IPS-NIHi7 (cell line): ENCODE measurements at regions not wholly inside any gene's neighbourhood (a gene's known extent, or its start where the extent isn't known, plus 50 kb on each side); places are given as distances from the start of the nearest gene placed in this dataset.

Source experiments
- DNase-seq: peaks from one replicate; pipeline ENCODE4 v3.0.0; 2012; ENCODE audit warnings: mixed read lengths; ENCODE audit errors: extremely low spot score

GRCh38 chr16:73311857-73312723 lies 264.2 kb upstream of the ZFHX3 start:
- no peak for DNase-seq

GRCh38 chr16:73308771-73309170 lies 260.8 kb upstream of the ZFHX3 start:
- DNase-seq = no peak

- DNase-seq = no peak
Observed at GRCh38 chr16:73306901-73307413, 259.0 kb upstream of the ZFHX3 start.

GRCh38 chr16:73304008-73304774 lies 256.3 kb upstream of the ZFHX3 start:
- no peak for DNase-seq

GRCh38 chr16:73302942-73303341 lies 255.0 kb upstream of the ZFHX3 start:
- DNase-seq = no peak

- DNase-seq = no peak
Observed at GRCh38 chr16:73301984-73302383, 254.1 kb upstream of the ZFHX3 start.

GRCh38 chr16:73299346-73299745 lies 251.4 kb upstream of the ZFHX3 start:
- DNase-seq = no peak

- DNase-seq = peak; percentile 44
Observed at GRCh38 chr16:73298562-73298961, 250.6 kb upstream of the ZFHX3 start.

GRCh38 chr16:73290258-73290657 lies 242.3 kb upstream of the ZFHX3 start:
- no peak for DNase-seq

- DNase-seq = no peak
Observed at GRCh38 chr16:73289232-73289631, 241.3 kb upstream of the ZFHX3 start.

- no peak for DNase-seq
Observed at GRCh38 chr16:73288520-73288919, 240.6 kb upstream of the ZFHX3 start.

- no peak for DNase-seq
Observed at GRCh38 chr16:73287859-73288405, 240.0 kb upstream of the ZFHX3 start.

GRCh38 chr16:73286346-73287267 lies 238.7 kb upstream of the ZFHX3 start:
- DNase-seq = no peak

GRCh38 chr16:73285436-73286201 lies 237.7 kb upstream of the ZFHX3 start:
- no peak for DNase-seq

GRCh38 chr16:73280388-73280787 lies 232.5 kb upstream of the ZFHX3 start:
- DNase-seq = no peak

- no peak for DNase-seq
Observed at GRCh38 chr16:73279451-73279850, 231.5 kb upstream of the ZFHX3 start.

- DNase-seq = no peak
Observed at GRCh38 chr16:73277071-73277470, 229.1 kb upstream of the ZFHX3 start.

GRCh38 chr16:73275448-73275847 lies 227.5 kb upstream of the ZFHX3 start:
- no peak for DNase-seq

- DNase-seq = no peak
Observed at GRCh38 chr16:73275024-73275423, 227.1 kb upstream of the ZFHX3 start.

- DNase-seq = no peak
Observed at GRCh38 chr16:73274140-73274539, 226.2 kb upstream of the ZFHX3 start.
